GM12874 (cell line): ENCODE measurements at regions not wholly inside any gene's neighbourhood (a gene's known extent, or its start where the extent isn't known, plus 50 kb on each side); places are given as distances from the start of the nearest gene placed in this dataset.

Source experiments
- CTCF ChIP-seq: IDR thresholded peaks from 2 replicates; pipeline ENCODE4 v1.5.1; 2011; ENCODE audit warnings: low read depth, mild to moderate bottlenecking, control low read depth, low read length, moderate library complexity; ENCODE audit not compliant: insufficient read depth

GRCh38 chr7:108824840-108825580 lies 255.3 kb downstream of the DNAJB9 start:
- no peak for TF ChIP-seq CTCF

GRCh38 chr7:108825581-108825909 lies 255.9 kb downstream of the DNAJB9 start:
- TF ChIP-seq CTCF = no peak

- TF ChIP-seq CTCF = no peak
Observed at GRCh38 chr7:108836256-108836655, 266.6 kb downstream of the DNAJB9 start.

- no peak for TF ChIP-seq CTCF
Observed at GRCh38 chr7:108838198-108838597, 268.5 kb downstream of the DNAJB9 start.

- no peak for TF ChIP-seq CTCF
Observed at GRCh38 chr7:108839076-108839475, 269.4 kb downstream of the DNAJB9 start.

- TF ChIP-seq CTCF = no peak
Observed at GRCh38 chr7:108845951-108846350, 276.3 kb downstream of the DNAJB9 start.

- TF ChIP-seq CTCF = no peak
Observed at GRCh38 chr7:108846471-108846870, 276.8 kb downstream of the DNAJB9 start.
